ENCODE measurements at regions not wholly inside any gene's neighbourhood (a gene's known extent, or its start where the extent isn't known, plus 50 kb on each side); places are given as distances from the start of the nearest gene placed in this dataset.

DNA sequence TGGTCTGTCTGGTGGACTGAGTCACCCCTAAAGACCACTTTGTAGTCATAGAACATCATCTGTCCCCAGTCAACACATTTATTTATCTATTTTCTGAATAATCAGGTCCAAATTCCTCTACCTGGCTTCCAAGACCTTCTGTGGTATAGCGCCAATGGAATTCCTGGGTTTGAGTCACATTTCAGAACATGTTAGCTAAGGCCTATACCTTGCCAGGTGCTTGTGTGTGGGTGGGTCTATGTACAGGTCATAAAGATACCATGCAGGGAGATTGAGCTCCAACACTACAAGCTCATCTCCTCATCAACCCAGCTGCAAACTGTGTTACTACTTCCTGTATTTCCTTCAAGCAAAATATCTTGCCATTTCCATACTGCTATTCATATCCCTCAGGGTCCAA is 113.3 kb downstream of the TRAPPC11 start:
- Histone ChIP-seq H3K4me2 (ENCODE audit: insufficient read depth, low read length) (no peak overlapping the region), H4K20me1 (replicated peaks; ENCODE audit: control insufficient read depth, extremely low read depth, insufficient read depth, low read length) (no peaks in the 10 kb centered on the region), H3K4me3 (replicated peaks in 1 of 3; ENCODE audit: insufficient read depth in 1 of 3, low read depth in 1 of 3, low read length in 3 of 3) (no peak overlapping the region), H3K36me3 (ENCODE audit: control insufficient read depth in 2 of 2, extremely low read depth in 1 of 2, insufficient read depth in 2 of 2, low read length in 2 of 2) (no peaks in the 10 kb centered on the region), H2AFZ (ENCODE audit: low read depth, low read length) (no peak overlapping the region), H3K4me1 (ENCODE audit: control insufficient read depth, extremely low read depth, insufficient read depth, low read length) (no peaks in the 10 kb centered on the region), H3K9me1 (replicated peaks; ENCODE audit: control insufficient read depth, extremely low read depth, insufficient read depth, low read length) (no peaks in the 10 kb centered on the region), H3K27me3 (ENCODE audit: control insufficient read depth in 2 of 2, insufficient read depth in 2 of 2, low read length in 2 of 2) (no peaks in the 10 kb centered on the region), H3K79me2 (ENCODE audit: control insufficient read depth, insufficient read depth, low read length) (no peaks in the 10 kb centered on the region), H3K9ac (replicated peaks; ENCODE audit: extremely low read depth, insufficient read depth, low read length) (no peak overlapping the region), H3K27ac (ENCODE audit: insufficient read depth, low read depth, low read length) (no peak overlapping the region), H3K9me3 (replicated peaks; ENCODE audit: control insufficient read depth, insufficient read depth, low read length) (no peaks in the 10 kb centered on the region)
- no peak for FAIRE-seq
- dilution Hi-C loops (cut with MboI; ENCODE audit: extremely low pct_ligation_motif_present, low sequenced_read_pairs) (no loop called here), intact Hi-C loops (cut with micrococcal nuclease) (no loop called here)
- POLR2A ChIA-PET: no interaction called here
- DNase-seq (ENCODE audit: low read depth, low spot score): no peak
- TF ChIP-seq POLR2A (IDR thresholded peaks at IDR 0.05; ENCODE audit: low read depth, low read length) (no peak), MYC (IDR thresholded peaks at IDR 0.05; ENCODE audit: low read depth, low read length) (no peak), POLR2AphosphoS5 (IDR thresholded peaks at IDR 0.05; ENCODE audit: insufficient read depth, low read depth, low read length) (no peak), JUN (IDR thresholded peaks at IDR 0.05; ENCODE audit: borderline replicate concordance, insufficient read depth, insufficient read length, low read depth) (no peak), FOS (IDR thresholded peaks at IDR 0.05; ENCODE audit: borderline replicate concordance, insufficient read depth, low read length) (no peak)
- BruUV-seq (replicated peaks): no TSS peak
- CTCF ChIA-PET: no interaction called here

DNA sequence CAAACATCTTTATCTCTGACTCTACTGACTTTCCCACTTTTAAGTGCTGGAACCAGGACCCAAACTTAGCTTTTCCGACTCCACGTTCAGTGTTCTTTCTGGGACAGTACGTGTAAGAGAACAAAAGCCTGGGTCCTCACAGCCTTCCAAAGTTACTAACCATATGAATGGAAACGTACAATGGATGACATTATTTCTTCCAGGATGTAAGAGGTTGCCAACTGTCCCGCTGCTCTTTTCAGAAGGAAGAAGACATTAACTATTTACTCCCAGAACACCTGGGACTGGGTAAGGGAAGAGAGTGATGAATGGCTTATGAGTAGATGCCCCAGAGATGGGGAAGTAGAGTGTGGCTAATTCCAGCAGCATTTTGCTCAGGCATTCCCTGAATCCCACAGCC is 114.7 kb downstream of the TRAPPC11 start:
- Histone ChIP-seq H2AFZ (ENCODE audit: low read depth, low read length) (no peak overlapping the region), H3K4me1 (ENCODE audit: control insufficient read depth, extremely low read depth, insufficient read depth, low read length) (no peaks in the 10 kb centered on the region), H3K9ac (replicated peaks; ENCODE audit: extremely low read depth, insufficient read depth, low read length) (no peak overlapping the region), H3K9me3 (replicated peaks; ENCODE audit: control insufficient read depth, insufficient read depth, low read length) (no peaks in the 10 kb centered on the region), H3K4me3 (replicated peaks in 1 of 3; ENCODE audit: insufficient read depth in 1 of 3, low read depth in 1 of 3, low read length in 3 of 3) (no peak overlapping the region), H4K20me1 (replicated peaks; ENCODE audit: control insufficient read depth, extremely low read depth, insufficient read depth, low read length) (no peaks in the 10 kb centered on the region), H3K27me3 (ENCODE audit: control insufficient read depth in 2 of 2, insufficient read depth in 2 of 2, low read length in 2 of 2) (no peaks in the 10 kb centered on the region), H3K4me2 (ENCODE audit: insufficient read depth, low read length) (no peak overlapping the region), H3K27ac (ENCODE audit: insufficient read depth, low read depth, low read length) (no peak overlapping the region), H3K79me2 (ENCODE audit: control insufficient read depth, insufficient read depth, low read length) (no peaks in the 10 kb centered on the region), H3K36me3 (ENCODE audit: control insufficient read depth in 2 of 2, extremely low read depth in 1 of 2, insufficient read depth in 2 of 2, low read length in 2 of 2) (no peaks in the 10 kb centered on the region), H3K9me1 (replicated peaks; ENCODE audit: control insufficient read depth, extremely low read depth, insufficient read depth, low read length) (no peaks in the 10 kb centered on the region)
- BruUV-seq (replicated peaks): no TSS peak
- no peak for FAIRE-seq
- ChIA-PET POLR2A (no interaction called here), CTCF (no interaction called here)
- TF ChIP-seq EZH2 (IDR thresholded peaks at IDR 0.05; ENCODE audit: borderline replicate concordance, low read depth, low read length, severe bottlenecking) (no peak), FOS (IDR thresholded peaks at IDR 0.05; ENCODE audit: borderline replicate concordance, insufficient read depth, low read length) (no peak), JUN (IDR thresholded peaks at IDR 0.05; ENCODE audit: borderline replicate concordance, insufficient read depth, insufficient read length, low read depth) (no peak), POLR2AphosphoS5 (IDR thresholded peaks at IDR 0.05; ENCODE audit: insufficient read depth, low read depth, low read length) (no peak), GATA2 (IDR thresholded peaks at IDR 0.05; ENCODE audit: insufficient read depth, insufficient read length, low read depth, low read length) (no peak), POLR2A (IDR thresholded peaks at IDR 0.05; ENCODE audit: low read depth, low read length) (no peak), MYC (IDR thresholded peaks at IDR 0.05; ENCODE audit: low read depth, low read length) (no peak)
- TF ChIP-seq, protein P1, sequence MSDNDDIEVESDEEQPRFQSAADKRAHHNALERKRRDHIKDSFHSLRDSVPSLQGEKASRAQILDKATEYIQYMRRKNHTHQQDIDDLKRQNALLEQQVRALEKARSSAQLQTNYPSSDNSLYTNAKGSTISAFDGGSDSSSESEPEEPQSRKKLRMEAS (IDR thresholded peaks at IDR 0.05; ENCODE audit: insufficient read depth, insufficient read length): no peak
- TF ChIP-seq, protein P2, sequence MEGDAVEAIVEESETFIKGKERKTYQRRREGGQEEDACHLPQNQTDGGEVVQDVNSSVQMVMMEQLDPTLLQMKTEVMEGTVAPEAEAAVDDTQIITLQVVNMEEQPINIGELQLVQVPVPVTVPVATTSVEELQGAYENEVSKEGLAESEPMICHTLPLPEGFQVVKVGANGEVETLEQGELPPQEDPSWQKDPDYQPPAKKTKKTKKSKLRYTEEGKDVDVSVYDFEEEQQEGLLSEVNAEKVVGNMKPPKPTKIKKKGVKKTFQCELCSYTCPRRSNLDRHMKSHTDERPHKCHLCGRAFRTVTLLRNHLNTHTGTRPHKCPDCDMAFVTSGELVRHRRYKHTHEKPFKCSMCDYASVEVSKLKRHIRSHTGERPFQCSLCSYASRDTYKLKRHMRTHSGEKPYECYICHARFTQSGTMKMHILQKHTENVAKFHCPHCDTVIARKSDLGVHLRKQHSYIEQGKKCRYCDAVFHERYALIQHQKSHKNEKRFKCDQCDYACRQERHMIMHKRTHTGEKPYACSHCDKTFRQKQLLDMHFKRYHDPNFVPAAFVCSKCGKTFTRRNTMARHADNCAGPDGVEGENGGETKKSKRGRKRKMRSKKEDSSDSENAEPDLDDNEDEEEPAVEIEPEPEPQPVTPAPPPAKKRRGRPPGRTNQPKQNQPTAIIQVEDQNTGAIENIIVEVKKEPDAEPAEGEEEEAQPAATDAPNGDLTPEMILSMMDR (IDR thresholded peaks at IDR 0.05; ENCODE audit: extremely low read depth in 1 of 2, insufficient read depth in 1 of 2, low read depth in 1 of 2, low read length in 2 of 2): no peak
- dilution Hi-C loops (cut with MboI; ENCODE audit: extremely low pct_ligation_motif_present, low sequenced_read_pairs) (no loop called here), intact Hi-C loops (cut with micrococcal nuclease) (no loop called here)
- no peak for DNase-seq (ENCODE audit: low read depth, low spot score)
